Pancreas (tissue), 10 donors: ENCODE measurements at regions not wholly inside any gene's neighbourhood (a gene's known extent, or its start where the extent isn't known, plus 50 kb on each side); places are given as distances from the start of the nearest gene placed in this dataset.

Source experiments
- ATAC-seq, 4 donors: fragments of 200-7000 bp; cut with Tn5 transposase; one replicate each; pipeline versions ENCODE4 v1.8.0 to v1.9.1; 2020; ENCODE audit warnings: mild to moderate bottlenecking in 4 of 4, moderate library complexity in 4 of 4
- DNase-seq, 6 donors: peaks; one replicate each; pipeline ENCODE4 v3.0.0-alpha.2; 2020
- FAIRE-seq: peaks from 2 replicates; lab custom pipeline; 2012; peaks lifted over from hg19 to GRCh38; lab: Jason Lieb, UNC
- H3K27ac ChIP-seq, 4 donors: fragments of 200-600 bp; sonication (generic); 1 replicate in 3 of 4; 2 replicates in 1 of 4; pipeline versions ENCODE4 v1.5.0 to v1.8.0; 2020
- H3K27me3 ChIP-seq, 4 donors: fragments of 200-600 bp; one replicate each; pipeline ENCODE4 v1.8.0; 2021
- H3K36me3 ChIP-seq, 3 donors: fragments of 200-600 bp; sonication (generic) in 1 of 3; one replicate each; pipeline versions ENCODE4 v1.5.0 to v1.8.0; 2020 to 2021
- H3K4me1 ChIP-seq, 3 donors: fragments of 200-600 bp; one replicate each; pipeline ENCODE4 v1.8.0; 2021
- H3K4me3 ChIP-seq, 4 donors: fragments of 200-600 bp; sonication (generic) in 2 of 4; one replicate each; pipeline versions ENCODE4 v1.5.0 to v1.8.0; 2020 to 2021
- H3K9me3 ChIP-seq, 4 donors: fragments of 200-600 bp; one replicate each; pipeline ENCODE4 v1.8.0; 2021
- CTCF ChIP-seq, 4 donors: fragments of 200-600 bp; sonication (generic) in 3 of 4; IDR thresholded peaks; one replicate each; pipeline versions ENCODE4 v1.5.0 to v1.8.0; 2021; ENCODE audit warnings: antibody characterized with exemption in 4 of 4
- WGBS, 2 donors: extraction: QIAGEN DNeasy Blood & Tissue Kit; methylation state at CpG; one replicate each; pipeline ENCODE4 v1.1.7; 2013; 5-methylcytosine and 5-hydroxymethylcytosine counted together
- intact Hi-C, 3 donors: fragments of 100-400 bp; cut with DNase I; formaldehyde crosslinking; loops; one replicate each; pipeline versions ENCODE4 v1.11.1 to v1.14.2; 2022
- donor health status: healthy with polysubstance abuse.
- donor health status: DM: no; HTN: no; CAD: no; lungs with moderate emphysema.
- donor health status: DM: no; HTN: no; CAD: no.
- donor health status: control.
- donor health status: control.
- donor health status: Bipolar disorder and iron deficiency.
- donor health status: DM: yes; HTN: yes; CAD: no.
- donor health status: DM: no; HTN: no; CAD: no.
- donor health status: DM: no; HTN: no; CAD: no.
- donor health status: DM: yes; HTN: yes; CAD: no.

- H3K4me3 ChIP-seq = no peak overlapping the region
- H3K4me1 ChIP-seq = no peaks in the 10 kb centered on the region
- no peak for FAIRE-seq
- no peaks in the 10 kb centered on the region for H3K9me3 ChIP-seq
- no peak for DNase-seq
- no peak for TF ChIP-seq CTCF (IDR thresholded peaks at IDR 0.05)
- no peak for ATAC-seq
- no peaks in the 10 kb centered on the region for H3K36me3 ChIP-seq
- intact Hi-C loops = no loop called here
- H3K27me3 ChIP-seq = no peaks in the 10 kb centered on the region
- 49 to 55% methylated on average over 2 of the region's 2 CpGs for WGBS, 2 donors
- no peak overlapping the region for H3K27ac ChIP-seq
Observed at GRCh38 chrX:5086388-5086787, 1142.3 kb downstream of the NLGN4X start.

GRCh38 chrX:5084279-5084678, 1144.4 kb downstream of the NLGN4X start:
- no peak for DNase-seq
- Histone ChIP-seq H3K36me3 (no peaks in the 10 kb centered on the region), H3K27ac (no peak overlapping the region), H3K9me3 (no peaks in the 10 kb centered on the region), H3K27me3 (no peaks in the 10 kb centered on the region), H3K4me3 (no peak overlapping the region), H3K4me1 (no peaks in the 10 kb centered on the region)
- FAIRE-seq = no peak
- ATAC-seq = no peak
- WGBS, 2 donors = 55 to 61% methylated on average over 6 of the region's 6 CpGs
- intact Hi-C loops = no loop called here
- TF ChIP-seq CTCF (IDR thresholded peaks at IDR 0.05) = no peak

- DNase-seq = no peak
- no peak for ATAC-seq
- TF ChIP-seq CTCF (IDR thresholded peaks at IDR 0.05) = no peak
- FAIRE-seq = no peak
- H3K4me3 ChIP-seq = no peak overlapping the region
- no peaks in the 10 kb centered on the region for H3K9me3 ChIP-seq
- H3K27me3 ChIP-seq = no peaks in the 10 kb centered on the region
- WGBS, 2 donors = 44 to 45% methylated on average over 3 of the region's 3 CpGs
- no peak overlapping the region for H3K27ac ChIP-seq
- H3K4me1 ChIP-seq = no peaks in the 10 kb centered on the region
- intact Hi-C loops = no loop called here
- H3K36me3 ChIP-seq = no peaks in the 10 kb centered on the region
Observed at GRCh38 chrX:5082705-5083104, 1146.0 kb downstream of the NLGN4X start.

DNA sequence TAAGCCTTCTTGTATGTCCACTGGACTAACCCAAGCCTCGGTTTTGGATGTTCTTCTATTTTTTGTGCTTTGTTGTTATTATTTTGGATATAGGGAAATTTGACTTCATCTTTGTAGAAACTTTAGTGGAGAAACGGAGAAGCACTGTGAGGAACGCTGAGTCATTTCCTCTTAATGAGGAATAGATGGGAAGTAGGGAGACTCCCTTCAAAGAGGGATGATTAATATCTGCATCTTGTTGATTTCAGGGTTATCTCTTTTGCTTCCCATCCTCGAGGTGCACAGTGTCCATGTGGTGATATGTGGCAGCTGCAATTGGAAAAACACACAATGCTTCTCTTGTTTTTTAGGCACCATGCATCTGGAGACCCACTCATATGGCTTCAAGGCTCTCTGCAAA, 1147.9 kb downstream of the NLGN4X start:
- Histone ChIP-seq H3K36me3 (no peaks in the 10 kb centered on the region), H3K27me3 (no peaks in the 10 kb centered on the region), H3K27ac (no peak overlapping the region), H3K4me3 (no peak overlapping the region), H3K4me1 (no peaks in the 10 kb centered on the region), H3K9me3 (no peaks in the 10 kb centered on the region)
- intact Hi-C loops = no loop called here
- TF ChIP-seq CTCF (IDR thresholded peaks at IDR 0.05) = no peak
- DNase-seq (no peak), ATAC-seq (no peak), FAIRE-seq (no peak)
- WGBS, 2 donors = 43 to 61% methylated on average over 4 of the region's 4 CpGs

GRCh38 chrX:5068550-5068949, 1160.1 kb downstream of the NLGN4X start:
- Histone ChIP-seq H3K4me3 (no peak overlapping the region), H3K27me3 (peaks cover 0 to 8% (median 0%) of the 10 kb centered on the region in 4 donors), H3K4me1 (no peaks in the 10 kb centered on the region), H3K36me3 (no peaks in the 10 kb centered on the region), H3K9me3 (no peaks in the 10 kb centered on the region), H3K27ac (no peak overlapping the region)
- ATAC-seq (no peak), DNase-seq (no peak), FAIRE-seq (no peak)
- TF ChIP-seq CTCF (IDR thresholded peaks at IDR 0.05) = no peak
- 59 to 64% methylated on average over 5 of the region's 5 CpGs for WGBS, 2 donors
- intact Hi-C loops = no loop called here
